Smooth muscle cell of the brain vasculature (primary cell): ENCODE measurements at regions not wholly inside any gene's neighbourhood (a gene's known extent, or its start where the extent isn't known, plus 50 kb on each side); places are given as distances from the start of the nearest gene placed in this dataset.
"Not testable (repeated sequence)": the region's sequence is repeated elsewhere in the genome, so short reads cannot be mapped to it uniquely, and the experiment has no call there.

Experiments used
- DNase-seq: peaks from one replicate; pipeline ENCODE4 v3.0.0-alpha.2; 2012; ENCODE audit warnings: low read depth, low spot score

GRCh38 chr9:34907044-34907443, 51.0 kb upstream of the PHF24 start:
- no peak for DNase-seq

GRCh38 chr9:34899535-34900158, 58.4 kb upstream of the PHF24 start:
- peak; percentile 33 for DNase-seq

GRCh38 chr9:34898846-34899245, 59.2 kb upstream of the PHF24 start:
- DNase-seq: no peak

- no peak for DNase-seq
These were observed 62.0 kb upstream of the PHF24 start for GRCh38 chr9:34896112-34896511.

- DNase-seq: no peak
These were observed 65.2 kb upstream of the PHF24 start for GRCh38 chr9:34892886-34893285.

- DNase-seq: no peak
These were observed 66.7 kb upstream of the PHF24 start for GRCh38 chr9:34891386-34891785.

GRCh38 chr9:34887841-34888240, 70.2 kb upstream of the PHF24 start:
- DNase-seq: no peak

- no peak for DNase-seq
These were observed 73.3 kb upstream of the PHF24 start for GRCh38 chr9:34884747-34885189.

- no peak for DNase-seq
These were observed 82.0 kb upstream of the PHF24 start for GRCh38 chr9:34876096-34876495.

GRCh38 chr9:34869390-34869789, 88.7 kb upstream of the PHF24 start:
- DNase-seq: no peak

GRCh38 chr9:34866614-34867013, 91.5 kb upstream of the PHF24 start:
- DNase-seq: no peak

- DNase-seq: no peak
These were observed 94.7 kb upstream of the PHF24 start for GRCh38 chr9:34863426-34863825.

GRCh38 chr9:34862836-34863235, 95.2 kb upstream of the PHF24 start:
- no peak for DNase-seq

- DNase-seq: no peak
These were observed 96.0 kb upstream of the PHF24 start for GRCh38 chr9:34862043-34862442.

GRCh38 chr9:34855016-34855415, 103.1 kb upstream of the PHF24 start:
- DNase-seq: not testable (repeated sequence)

- no peak for DNase-seq
These were observed 120.1 kb upstream of the CCL21 start for GRCh38 chr9:34830068-34830467.

GRCh38 chr9:34826999-34827538, 117.1 kb upstream of the CCL21 start:
- DNase-seq: no peak

- DNase-seq: no peak
These were observed 115.8 kb upstream of the CCL21 start for GRCh38 chr9:34825775-34826174.

GRCh38 chr9:34823778-34824177, 113.8 kb upstream of the CCL21 start:
- no peak for DNase-seq

- no peak for DNase-seq
These were observed 100.2 kb upstream of the CCL21 start for GRCh38 chr9:34810187-34810524.

GRCh38 chr9:34809504-34810186, 99.7 kb upstream of the CCL21 start:
- DNase-seq: no peak

- DNase-seq: no peak
These were observed 93.0 kb upstream of the CCL21 start for GRCh38 chr9:34802916-34803315.

GRCh38 chr9:34797367-34797766, 87.4 kb upstream of the CCL21 start:
- no peak for DNase-seq
